Breast epithelium (tissue), 3 donors: ENCODE measurements at regions not wholly inside any gene's neighbourhood (a gene's known extent, or its start where the extent isn't known, plus 50 kb on each side); places are given as distances from the start of the nearest gene placed in this dataset.

Experiments
- POLR2A ChIP-seq: fragments of 450-650 bp; IDR thresholded peaks from one replicate; pipeline ENCODE4 v1.6.1; 2016; ENCODE audit warnings: antibody characterized with exemption, mild to moderate bottlenecking, moderate library complexity
- TF ChIP-seq, protein P1 (sequence below), 3 donors: fragments of 450-650 bp; IDR thresholded peaks; one replicate each; pipeline ENCODE4 v1.5.1; 2016 to 2017; ENCODE audit warnings: antibody characterized with exemption in 3 of 3, mild to moderate bottlenecking in 3 of 3, moderate library complexity in 3 of 3

- TF ChIP-seq, protein P1, sequence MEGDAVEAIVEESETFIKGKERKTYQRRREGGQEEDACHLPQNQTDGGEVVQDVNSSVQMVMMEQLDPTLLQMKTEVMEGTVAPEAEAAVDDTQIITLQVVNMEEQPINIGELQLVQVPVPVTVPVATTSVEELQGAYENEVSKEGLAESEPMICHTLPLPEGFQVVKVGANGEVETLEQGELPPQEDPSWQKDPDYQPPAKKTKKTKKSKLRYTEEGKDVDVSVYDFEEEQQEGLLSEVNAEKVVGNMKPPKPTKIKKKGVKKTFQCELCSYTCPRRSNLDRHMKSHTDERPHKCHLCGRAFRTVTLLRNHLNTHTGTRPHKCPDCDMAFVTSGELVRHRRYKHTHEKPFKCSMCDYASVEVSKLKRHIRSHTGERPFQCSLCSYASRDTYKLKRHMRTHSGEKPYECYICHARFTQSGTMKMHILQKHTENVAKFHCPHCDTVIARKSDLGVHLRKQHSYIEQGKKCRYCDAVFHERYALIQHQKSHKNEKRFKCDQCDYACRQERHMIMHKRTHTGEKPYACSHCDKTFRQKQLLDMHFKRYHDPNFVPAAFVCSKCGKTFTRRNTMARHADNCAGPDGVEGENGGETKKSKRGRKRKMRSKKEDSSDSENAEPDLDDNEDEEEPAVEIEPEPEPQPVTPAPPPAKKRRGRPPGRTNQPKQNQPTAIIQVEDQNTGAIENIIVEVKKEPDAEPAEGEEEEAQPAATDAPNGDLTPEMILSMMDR (IDR thresholded peaks at IDR 0.05): no peak
- TF ChIP-seq POLR2A: no peak
Measured at GRCh38 chrX:40358994-40359393, 221.8 kb upstream of the ATP6AP2 start.
